ENCODE measurements at regions not wholly inside any gene's neighbourhood (a gene's known extent, or its start where the extent isn't known, plus 50 kb on each side); places are given as distances from the start of the nearest gene placed in this dataset.

GRCh38 chr20:40961686-40962640, 66.7 kb upstream of the TOP1 start:
- no peak for DNase-seq

GRCh38 chr20:40962733-40963504, 65.7 kb upstream of the TOP1 start:
- DNase-seq, result peak; percentile 73

- no peak for DNase-seq
These were observed 65.1 kb upstream of the TOP1 start for GRCh38 chr20:40963505-40963845.

GRCh38 chr20:40965671-40966070, 63.0 kb upstream of the TOP1 start:
- DNase-seq, result no peak

- DNase-seq, result no peak
These were observed 62.5 kb upstream of the TOP1 start for GRCh38 chr20:40966103-40966502.

- no peak for DNase-seq
These were observed 62.0 kb upstream of the TOP1 start for GRCh38 chr20:40966516-40967185.

GRCh38 chr20:40967700-40968099, 60.9 kb upstream of the TOP1 start:
- no peak for DNase-seq

- peak; percentile 80 for DNase-seq
These were observed 59.6 kb upstream of the TOP1 start for GRCh38 chr20:40968816-40969562.

GRCh38 chr20:40970218-40970617, 58.4 kb upstream of the TOP1 start:
- no peak for DNase-seq

GRCh38 chr20:40977218-40977617, 51.4 kb upstream of the TOP1 start:
- DNase-seq, result no peak

GRCh38 chr20:40978761-40979160, 49.9 kb upstream of the TOP1 start:
- no peak for DNase-seq

Measured in CD4-positive, alpha-beta T cell treated with Interleukin-4 for 4 hours (primary cell).